HEK293 (cell line): ENCODE measurements at regions not wholly inside any gene's neighbourhood (a gene's known extent, or its start where the extent isn't known, plus 50 kb on each side); places are given as distances from the start of the nearest gene placed in this dataset.

Source experiments
- CTCF ChIP-seq: fragments of 450-650 bp; formaldehyde crosslinking; IDR thresholded peaks from 2 replicates; pipeline ENCODE4 v1.5.1; 2016; ENCODE audit warnings: missing biosample characterization, missing genetic modification characterization
- KLF1 ChIP-seq: fragments of 450-650 bp; formaldehyde crosslinking; IDR thresholded peaks from 2 replicates; pipeline ENCODE4 v1.5.1; 2016; ENCODE audit warnings: missing biosample characterization, missing genetic modification characterization
- KLF16 ChIP-seq: fragments of 450-650 bp; formaldehyde crosslinking; IDR thresholded peaks from 2 replicates; pipeline ENCODE4 v1.5.1; 2017; ENCODE audit warnings: missing biosample characterization, missing genetic modification characterization
- ZBTB1 ChIP-seq: fragments of 450-650 bp; formaldehyde crosslinking; IDR thresholded peaks from 2 replicates; pipeline ENCODE4 v1.5.1; 2016; ENCODE audit warnings: missing biosample characterization, missing genetic modification characterization
- TF ChIP-seq, protein P1 (sequence below): sonication (generic); formaldehyde crosslinking; IDR thresholded peaks from 2 replicates; pipeline ENCODE4 v1.8.1; 2022; ENCODE audit warnings: mild to moderate bottlenecking, moderate library complexity, missing genetic modification reagents

DNA sequence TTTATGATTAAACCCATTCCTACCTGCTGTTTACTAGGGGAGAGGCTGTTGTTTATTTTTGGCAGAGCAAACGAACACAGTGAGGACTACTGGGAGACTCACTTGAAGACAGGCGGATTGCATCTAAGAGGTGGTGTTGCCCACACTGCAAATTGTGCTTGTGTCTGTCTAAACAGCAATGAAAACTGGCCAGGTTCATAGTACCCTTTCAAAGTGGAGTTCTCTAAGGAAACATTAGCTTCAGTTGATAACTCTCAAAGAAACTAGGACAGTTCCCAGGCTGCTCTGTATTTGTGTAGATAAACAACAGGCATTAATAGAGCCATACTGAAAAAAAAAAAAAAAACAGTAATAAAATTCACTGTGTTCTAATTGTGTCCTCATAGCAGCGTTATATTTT, 466.0 kb upstream of the RGS6 start:
- TF ChIP-seq KLF16, result no peak
- no peak for TF ChIP-seq ZBTB1 (tag by site-specific recombination)
- TF ChIP-seq, protein P1, sequence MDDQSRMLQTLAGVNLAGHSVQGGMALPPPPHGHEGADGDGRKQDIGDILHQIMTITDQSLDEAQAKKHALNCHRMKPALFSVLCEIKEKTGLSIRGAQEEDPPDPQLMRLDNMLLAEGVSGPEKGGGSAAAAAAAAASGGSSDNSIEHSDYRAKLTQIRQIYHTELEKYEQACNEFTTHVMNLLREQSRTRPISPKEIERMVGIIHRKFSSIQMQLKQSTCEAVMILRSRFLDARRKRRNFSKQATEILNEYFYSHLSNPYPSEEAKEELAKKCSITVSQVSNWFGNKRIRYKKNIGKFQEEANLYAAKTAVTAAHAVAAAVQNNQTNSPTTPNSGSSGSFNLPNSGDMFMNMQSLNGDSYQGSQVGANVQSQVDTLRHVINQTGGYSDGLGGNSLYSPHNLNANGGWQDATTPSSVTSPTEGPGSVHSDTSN (CRISPR knock-in tag), result no peak
- no peak for TF ChIP-seq CTCF
- TF ChIP-seq KLF1 (tag by site-specific recombination), result no peak
